ENCODE measurements at regions not wholly inside any gene's neighbourhood (a gene's known extent, or its start where the extent isn't known, plus 50 kb on each side); places are given as distances from the start of the nearest gene placed in this dataset.
"Not testable (repeated sequence)": the region's sequence is repeated elsewhere in the genome, so short reads cannot be mapped to it uniquely, and the experiment has no call there.

GRCh38 chr20:1839376-1840317, 55.6 kb upstream of the SIRPA start:
- TF ChIP-seq EZH2 (IDR thresholded peaks at IDR 0.05; ENCODE audit: low read length, missing control alignments); CTCF (conservative IDR thresholded peaks at IDR 0.05 in 1 of 2, IDR thresholded peaks at IDR 0.05 in 1 of 2; ENCODE audit: low read depth in 1 of 2, low read length in 2 of 2): not testable (repeated sequence)

Measured in fibroblast of lung (primary cell).